GM12874 (cell line): ENCODE measurements at regions not wholly inside any gene's neighbourhood (a gene's known extent, or its start where the extent isn't known, plus 50 kb on each side); places are given as distances from the start of the nearest gene placed in this dataset.

Experiments
- TF ChIP-seq, protein P1 (sequence below): IDR thresholded peaks from 2 replicates; pipeline ENCODE4 v1.5.1; 2011; ENCODE audit warnings: low read depth, mild to moderate bottlenecking, control low read depth, low read length, moderate library complexity; ENCODE audit not compliant: insufficient read depth

DNA sequence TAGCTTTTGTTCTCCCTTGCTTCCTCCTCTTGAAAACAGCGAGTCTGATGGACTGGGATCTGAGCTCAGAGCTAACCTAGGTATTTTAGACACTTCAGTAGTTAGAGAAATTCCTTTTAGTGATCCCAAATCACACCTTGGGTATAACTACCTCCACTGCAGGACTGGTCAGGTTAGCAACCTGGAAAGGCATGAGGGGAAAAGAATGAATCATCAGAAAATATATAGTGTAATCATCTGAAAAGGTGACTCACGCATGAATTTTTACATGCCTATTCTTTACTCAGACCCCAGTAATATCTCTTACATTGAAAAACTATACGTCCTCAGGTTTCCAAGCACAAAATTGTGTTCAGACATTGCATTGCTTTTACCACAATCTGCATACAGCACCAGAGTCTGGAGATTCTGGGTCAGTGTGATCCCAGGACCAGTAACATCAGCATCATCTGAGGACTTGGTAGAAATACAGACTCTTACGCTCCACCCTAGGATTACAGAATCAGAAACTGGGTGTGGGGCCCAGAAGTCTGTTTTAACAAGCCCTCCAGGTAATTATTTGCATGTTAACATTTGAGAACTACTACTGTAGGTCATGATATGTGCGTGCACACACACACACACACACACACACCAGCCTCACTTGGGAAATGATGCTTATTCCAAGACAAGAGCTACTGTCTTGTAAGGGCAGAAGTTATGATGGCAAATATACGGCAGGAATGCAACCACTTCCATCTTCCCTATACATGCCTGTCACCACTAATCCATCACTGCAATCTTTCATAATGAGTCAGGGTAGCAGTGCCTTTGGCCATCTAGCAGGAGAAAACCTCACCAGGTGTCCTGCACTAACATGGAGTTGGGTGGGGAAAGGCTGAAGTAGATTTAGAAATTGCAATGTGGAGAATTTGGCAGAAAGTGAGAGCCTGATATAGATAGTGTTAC lies 271.6 kb upstream of the MAP3K1 start:
- TF ChIP-seq, protein P1, sequence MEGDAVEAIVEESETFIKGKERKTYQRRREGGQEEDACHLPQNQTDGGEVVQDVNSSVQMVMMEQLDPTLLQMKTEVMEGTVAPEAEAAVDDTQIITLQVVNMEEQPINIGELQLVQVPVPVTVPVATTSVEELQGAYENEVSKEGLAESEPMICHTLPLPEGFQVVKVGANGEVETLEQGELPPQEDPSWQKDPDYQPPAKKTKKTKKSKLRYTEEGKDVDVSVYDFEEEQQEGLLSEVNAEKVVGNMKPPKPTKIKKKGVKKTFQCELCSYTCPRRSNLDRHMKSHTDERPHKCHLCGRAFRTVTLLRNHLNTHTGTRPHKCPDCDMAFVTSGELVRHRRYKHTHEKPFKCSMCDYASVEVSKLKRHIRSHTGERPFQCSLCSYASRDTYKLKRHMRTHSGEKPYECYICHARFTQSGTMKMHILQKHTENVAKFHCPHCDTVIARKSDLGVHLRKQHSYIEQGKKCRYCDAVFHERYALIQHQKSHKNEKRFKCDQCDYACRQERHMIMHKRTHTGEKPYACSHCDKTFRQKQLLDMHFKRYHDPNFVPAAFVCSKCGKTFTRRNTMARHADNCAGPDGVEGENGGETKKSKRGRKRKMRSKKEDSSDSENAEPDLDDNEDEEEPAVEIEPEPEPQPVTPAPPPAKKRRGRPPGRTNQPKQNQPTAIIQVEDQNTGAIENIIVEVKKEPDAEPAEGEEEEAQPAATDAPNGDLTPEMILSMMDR: no peak

DNA sequence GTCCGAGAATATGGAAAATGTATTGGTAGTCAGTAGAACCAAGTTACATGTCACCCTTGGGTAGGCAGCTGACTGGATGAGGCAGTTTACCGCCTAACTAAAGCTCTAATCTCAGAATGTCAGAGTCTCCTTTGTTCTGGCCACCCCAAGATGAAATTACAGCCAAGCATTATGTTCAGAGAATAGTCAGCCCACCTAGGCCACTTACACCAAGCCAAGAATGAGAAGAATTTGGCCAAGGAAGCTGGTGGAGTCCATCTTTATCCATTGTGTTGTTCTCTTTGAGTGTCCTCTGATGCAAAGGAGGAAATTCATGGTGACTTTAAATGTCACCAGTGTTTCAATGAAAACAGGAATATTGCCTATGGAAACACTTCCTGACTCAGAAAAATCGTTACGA lies 275.1 kb upstream of the MAP3K1 start:
- TF ChIP-seq, protein P1: no peak

DNA sequence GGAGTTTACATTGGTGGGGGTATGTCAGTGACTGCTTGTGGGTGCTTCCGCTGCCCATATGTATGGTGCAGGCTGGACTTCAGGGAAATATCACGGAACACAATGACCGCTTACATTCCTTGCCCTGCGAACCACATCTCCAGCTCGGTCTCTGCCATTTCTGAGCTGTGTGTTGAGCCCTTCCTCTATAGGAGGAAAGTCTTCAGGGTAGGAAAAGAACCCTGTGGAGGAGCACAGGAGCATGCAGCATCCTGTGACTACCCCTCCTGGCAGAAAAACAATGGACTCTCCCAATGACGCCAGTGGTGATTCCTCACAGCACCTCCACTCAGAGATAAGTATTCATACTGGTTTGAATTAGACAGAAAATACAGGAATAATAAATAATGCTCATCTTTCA lies 276.8 kb upstream of the MAP3K1 start:
- TF ChIP-seq, protein P1: no peak

DNA sequence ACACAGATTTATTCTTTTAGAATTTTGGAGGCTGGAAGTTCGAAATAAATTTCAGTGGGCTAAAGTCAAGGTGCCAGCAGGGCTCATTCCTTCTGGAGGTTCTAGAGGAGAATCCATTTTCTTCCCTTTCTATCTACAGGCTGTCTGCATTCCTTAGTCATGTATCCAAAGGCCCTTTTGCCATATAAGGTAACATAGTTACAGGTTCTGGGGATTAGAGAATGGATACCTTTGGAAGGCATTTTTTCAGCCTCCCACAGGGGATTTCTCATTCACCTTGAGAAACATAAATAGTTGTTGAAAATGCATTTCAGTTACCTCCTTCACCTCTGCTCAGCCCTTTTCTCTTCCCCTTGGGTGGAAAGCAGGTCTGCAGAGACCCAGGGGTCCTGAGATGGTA lies 280.0 kb upstream of the MAP3K1 start:
- TF ChIP-seq, protein P1: no peak

DNA sequence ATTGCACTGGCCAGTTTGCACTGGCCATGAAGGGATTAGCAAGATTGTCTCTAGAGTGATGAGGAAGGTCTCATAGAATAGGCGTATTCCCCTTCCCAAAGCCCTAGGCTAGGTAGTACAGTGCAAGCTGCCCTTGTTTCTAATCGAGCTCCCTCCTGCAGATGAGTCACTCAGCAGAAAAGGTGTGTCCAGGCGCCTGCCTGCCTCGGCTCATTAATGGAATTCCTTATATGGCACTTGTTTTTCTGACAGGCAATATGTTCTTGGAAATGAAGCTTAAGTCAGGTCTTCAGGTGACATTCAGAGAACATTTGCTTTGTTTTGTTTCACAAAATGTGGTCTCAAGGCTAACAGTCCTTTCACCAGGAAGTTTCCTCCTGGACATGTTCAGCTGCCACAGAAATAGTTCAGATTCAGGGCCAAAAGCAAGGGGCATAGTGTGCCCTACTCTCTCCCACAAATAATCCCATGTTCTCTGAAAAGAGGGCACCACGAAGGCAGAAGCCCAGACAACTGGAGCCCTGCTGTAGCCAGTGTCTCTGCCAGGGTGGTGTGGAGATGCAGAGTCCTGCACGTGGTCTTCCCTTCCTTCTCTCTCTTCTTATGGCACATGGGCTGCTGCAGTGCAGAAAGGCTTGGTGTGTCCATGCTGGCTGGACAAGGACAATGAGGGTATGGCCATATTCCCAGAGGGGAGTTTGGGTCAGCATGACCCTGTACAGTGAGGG lies 281.1 kb upstream of the MAP3K1 start:
- TF ChIP-seq, protein P1: no peak

DNA sequence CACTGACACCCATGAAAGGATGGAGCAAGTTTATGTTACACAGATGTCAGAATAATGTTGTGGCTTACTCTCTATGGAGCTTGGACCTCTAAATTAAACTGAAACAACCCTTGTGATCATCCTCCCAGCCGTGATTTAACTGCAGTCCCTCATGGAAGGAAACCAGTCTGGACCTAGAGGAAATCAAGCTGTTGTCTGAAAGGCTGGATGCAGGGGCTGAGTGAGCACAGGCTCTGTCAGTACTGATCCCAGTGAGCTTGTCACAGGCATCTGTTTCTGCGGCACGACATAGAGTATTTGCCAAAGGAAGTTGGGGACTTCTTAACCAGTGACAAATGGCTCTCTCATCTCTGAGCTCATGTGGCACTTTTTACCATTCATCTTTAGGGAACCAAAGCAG lies 282.9 kb upstream of the MAP3K1 start:
- TF ChIP-seq, protein P1: no peak

DNA sequence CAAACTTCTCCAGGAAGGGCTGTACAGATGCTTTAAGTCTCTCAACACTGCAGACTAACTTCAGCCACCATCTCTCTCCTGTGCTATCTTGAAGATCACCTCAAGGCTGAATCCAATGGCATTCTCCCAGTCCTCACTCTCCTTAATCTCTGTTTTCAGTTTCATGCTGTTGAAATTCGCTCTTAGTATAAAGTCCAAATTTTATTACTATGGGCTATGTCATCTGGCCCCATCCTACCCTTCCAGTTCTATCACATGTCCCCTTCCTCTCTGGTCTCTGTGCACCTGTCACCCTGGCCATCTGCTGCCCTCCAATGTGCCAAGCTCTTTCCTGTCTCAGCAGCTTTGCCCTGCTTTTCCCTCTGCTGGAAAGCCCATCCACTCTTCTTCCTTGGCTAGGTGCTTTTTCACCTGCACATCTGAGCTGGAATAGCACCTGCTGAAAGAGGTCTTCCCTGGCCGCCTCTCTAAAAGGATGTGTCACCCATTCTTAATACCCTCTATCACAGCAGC lies 284.7 kb upstream of the MAP3K1 start:
- TF ChIP-seq, protein P1: no peak
